Gastrocnemius medialis (tissue), 4 donors: ENCODE measurements at regions not wholly inside any gene's neighbourhood (a gene's known extent, or its start where the extent isn't known, plus 50 kb on each side); places are given as distances from the start of the nearest gene placed in this dataset.

Experiments used
- POLR2A ChIP-seq, 2 donors: fragments of 450-650 bp; IDR thresholded peaks; one replicate each; pipeline ENCODE4 v1.6.1; 2017; ENCODE audit warnings: antibody characterized with exemption in 2 of 2, mild to moderate bottlenecking in 2 of 2, moderate library complexity in 2 of 2
- TF ChIP-seq, protein P1 (sequence below), 5 experiments: fragments of 450-650 bp in 3 of 5; fragments of 200-600 bp in 2 of 5; sonication (generic) in 2 of 5; IDR thresholded peaks in 4 of 5; conservative IDR thresholded peaks in 1 of 5; 1 replicate in 4 of 5; 2 replicates in 1 of 5; pipeline ENCODE4 v1.5.1; 2016 to 2019; ENCODE audit warnings: antibody characterized with exemption in 5 of 5, mild to moderate bottlenecking in 3 of 5, moderate library complexity in 3 of 5

DNA sequence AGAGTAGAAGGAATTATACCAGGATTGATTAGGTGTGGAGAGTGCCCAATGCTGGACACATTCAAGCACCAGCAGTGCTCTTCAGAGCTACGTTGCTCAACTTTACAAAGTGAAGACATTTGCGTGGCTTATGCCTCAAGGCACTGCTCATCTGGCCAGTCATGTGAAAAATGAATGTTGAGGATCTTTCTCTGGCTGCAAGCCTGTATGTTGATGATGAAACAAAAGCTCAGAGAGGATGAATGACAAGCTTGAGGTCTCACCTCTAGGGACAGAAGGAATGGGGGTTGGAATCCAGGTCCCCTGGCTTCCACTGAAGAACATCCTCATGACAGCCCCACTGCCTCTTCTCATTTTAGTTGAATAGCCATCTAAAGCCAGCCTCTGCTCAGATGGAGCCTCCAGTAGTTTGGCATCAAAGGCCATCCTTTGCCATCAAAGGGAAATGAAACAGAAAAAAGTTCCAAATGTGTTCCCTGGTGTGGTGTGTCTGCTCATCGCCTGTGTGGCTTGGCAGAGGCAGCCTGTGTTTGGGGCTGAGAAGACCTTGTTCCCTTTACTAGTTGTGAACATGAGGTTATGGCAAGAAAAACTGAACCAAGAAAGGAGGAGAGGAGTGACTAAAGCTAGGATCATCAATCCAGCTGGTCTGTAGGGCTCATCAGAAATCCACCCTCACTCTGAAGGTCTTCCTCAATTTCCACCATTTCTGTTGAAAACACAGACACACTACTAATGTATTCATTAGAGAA lies 114.0 kb upstream of the KL start:
- no peak for TF ChIP-seq POLR2A (IDR thresholded peaks at IDR 0.05)
- TF ChIP-seq, protein P1, sequence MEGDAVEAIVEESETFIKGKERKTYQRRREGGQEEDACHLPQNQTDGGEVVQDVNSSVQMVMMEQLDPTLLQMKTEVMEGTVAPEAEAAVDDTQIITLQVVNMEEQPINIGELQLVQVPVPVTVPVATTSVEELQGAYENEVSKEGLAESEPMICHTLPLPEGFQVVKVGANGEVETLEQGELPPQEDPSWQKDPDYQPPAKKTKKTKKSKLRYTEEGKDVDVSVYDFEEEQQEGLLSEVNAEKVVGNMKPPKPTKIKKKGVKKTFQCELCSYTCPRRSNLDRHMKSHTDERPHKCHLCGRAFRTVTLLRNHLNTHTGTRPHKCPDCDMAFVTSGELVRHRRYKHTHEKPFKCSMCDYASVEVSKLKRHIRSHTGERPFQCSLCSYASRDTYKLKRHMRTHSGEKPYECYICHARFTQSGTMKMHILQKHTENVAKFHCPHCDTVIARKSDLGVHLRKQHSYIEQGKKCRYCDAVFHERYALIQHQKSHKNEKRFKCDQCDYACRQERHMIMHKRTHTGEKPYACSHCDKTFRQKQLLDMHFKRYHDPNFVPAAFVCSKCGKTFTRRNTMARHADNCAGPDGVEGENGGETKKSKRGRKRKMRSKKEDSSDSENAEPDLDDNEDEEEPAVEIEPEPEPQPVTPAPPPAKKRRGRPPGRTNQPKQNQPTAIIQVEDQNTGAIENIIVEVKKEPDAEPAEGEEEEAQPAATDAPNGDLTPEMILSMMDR (IDR thresholded peaks at IDR 0.05 in 4 of 5, conservative IDR thresholded peaks at IDR 0.05 in 1 of 5) = no peak
